Neural progenitor cell (in vitro differentiated cells): ENCODE measurements at regions not wholly inside any gene's neighbourhood (a gene's known extent, or its start where the extent isn't known, plus 50 kb on each side); places are given as distances from the start of the nearest gene placed in this dataset.
A peak's percentile ranks its signal among the peaks of the same experiment; 100 is the strongest.
"Not testable (repeated sequence)": the region's sequence is repeated elsewhere in the genome, so short reads cannot be mapped to it uniquely, and the experiment has no call there.

Source experiments
- DNase-seq: peaks from one replicate; pipeline ENCODE4 v3.0.0-alpha.2; 2016; ENCODE audit warnings: low spot score
- H2AFZ ChIP-seq: fragments of 200-600 bp; sonication (generic); replicated peaks from 2 replicates; pipeline ENCODE4 v1.6.1; 2016; ENCODE audit warnings: antibody characterized with exemption
- H3F3A ChIP-seq: fragments of 200-600 bp; sonication (generic); 2 replicates; pipeline ENCODE4 v1.6.1; 2016; ENCODE audit warnings: antibody characterized with exemption, low read depth
- H3K27ac ChIP-seq: fragments of 200-600 bp; sonication (generic); 2 replicates; pipeline ENCODE4 v1.5.1; 2016; ENCODE audit warnings: mild to moderate bottlenecking
- H3K27me3 ChIP-seq: fragments of 200-600 bp; sonication (generic); 2 replicates; pipeline ENCODE4 v1.6.1; 2016; ENCODE audit warnings: mild to moderate bottlenecking, moderate library complexity
- H3K36me3 ChIP-seq: fragments of 200-600 bp; sonication (generic); 2 replicates; pipeline ENCODE4 v1.5.1; 2016
- H3K4me1 ChIP-seq: fragments of 200-600 bp; sonication (generic); 2 replicates; pipeline ENCODE4 v1.6.1; 2016; ENCODE audit warnings: mixed run types
- H3K4me2 ChIP-seq: fragments of 200-600 bp; sonication (generic); 2 replicates; pipeline ENCODE4 v1.6.1; 2016
- H3K4me3 ChIP-seq: fragments of 200-600 bp; sonication (generic); 2 replicates; pipeline ENCODE4 v1.5.1; 2016
- H3K79me2 ChIP-seq: fragments of 200-600 bp; sonication (generic); 2 replicates; pipeline ENCODE4 v1.6.1; 2016; ENCODE audit warnings: low read depth
- H3K9ac ChIP-seq: fragments of 200-600 bp; sonication (generic); 2 replicates; pipeline ENCODE4 v1.6.1; 2016
- H3K9me3 ChIP-seq: fragments of 200-600 bp; sonication (generic); 2 replicates; pipeline ENCODE4 v1.5.1; 2016; ENCODE audit warnings: low read depth
- H4K20me1 ChIP-seq: fragments of 200-600 bp; sonication (generic); 2 replicates; pipeline ENCODE4 v1.6.1; 2016; ENCODE audit warnings: low read depth
- H3K27ac Mint-ChIP-seq: 3 replicates; pipeline ENCODE4 v1.8.0; 2021; ENCODE audit warnings: mixed read lengths
- H3K27me3 Mint-ChIP-seq: 2 replicates; pipeline ENCODE4 v1.8.0; 2022; ENCODE audit warnings: low read depth, mild to moderate bottlenecking, inconsistent platforms, moderate library complexity, mixed read lengths; ENCODE audit not compliant: insufficient read depth
- H3K36me3 Mint-ChIP-seq: 3 replicates; pipeline ENCODE4 v1.8.0; 2021; ENCODE audit warnings: mixed read lengths
- H3K4me1 Mint-ChIP-seq: 3 replicates; pipeline ENCODE4 v1.8.0; 2021; ENCODE audit warnings: mixed read lengths
- H3K4me3 Mint-ChIP-seq: 3 replicates; pipeline ENCODE4 v1.8.0; 2021; ENCODE audit warnings: mild to moderate bottlenecking, moderate library complexity, mixed read lengths
- H3K9me3 Mint-ChIP-seq: 3 replicates; pipeline ENCODE4 v1.8.0; 2020; ENCODE audit warnings: mixed read lengths
- EZH2 ChIP-seq: fragments of 200-600 bp; sonication (generic); IDR thresholded peaks from 2 replicates; pipeline ENCODE4 v1.6.1; 2017; ENCODE audit warnings: antibody characterized with exemption, mild to moderate bottlenecking, moderate library complexity
- EZH2phosphoT487 ChIP-seq: fragments of 200-600 bp; sonication (generic); IDR thresholded peaks from 2 replicates; pipeline ENCODE4 v1.6.1; 2017; ENCODE audit warnings: antibody characterized with exemption
- TF ChIP-seq, protein P1 (sequence below): fragments of 200-600 bp; sonication (generic); IDR thresholded peaks from 2 replicates; pipeline ENCODE4 v1.5.1; 2017; ENCODE audit warnings: antibody characterized with exemption, mild to moderate bottlenecking

GRCh38 chr3:8170971-8171508 is 330.6 kb upstream of the LMCD1 start:
- H3K9me3 Mint-ChIP-seq, result no peaks in the 10 kb centered on the region
- H3K36me3 Mint-ChIP-seq, result no peaks in the 10 kb centered on the region
- H3K27me3 Mint-ChIP-seq, result peaks cover 5% of the 10 kb centered on the region
- Histone ChIP-seq H3K4me3 (no peak overlapping the region), H3K9me3 (no peaks in the 10 kb centered on the region), H3K9ac (no peak overlapping the region), H3K27ac (no peak overlapping the region), H3K4me2 (no peak overlapping the region), H3K36me3 (no peaks in the 10 kb centered on the region), H3K79me2 (no peaks in the 10 kb centered on the region), H4K20me1 (no peaks in the 10 kb centered on the region), H3K27me3 (no peaks in the 10 kb centered on the region), H3F3A (no peaks in the 10 kb centered on the region), H3K4me1 (peaks cover 15% of the 10 kb centered on the region), H2AFZ (no peak overlapping the region)
- no peak overlapping the region for H3K27ac Mint-ChIP-seq
- H3K4me1 Mint-ChIP-seq, result peaks cover 15% of the 10 kb centered on the region
- TF ChIP-seq EZH2, result no peak
- TF ChIP-seq, protein P1, sequence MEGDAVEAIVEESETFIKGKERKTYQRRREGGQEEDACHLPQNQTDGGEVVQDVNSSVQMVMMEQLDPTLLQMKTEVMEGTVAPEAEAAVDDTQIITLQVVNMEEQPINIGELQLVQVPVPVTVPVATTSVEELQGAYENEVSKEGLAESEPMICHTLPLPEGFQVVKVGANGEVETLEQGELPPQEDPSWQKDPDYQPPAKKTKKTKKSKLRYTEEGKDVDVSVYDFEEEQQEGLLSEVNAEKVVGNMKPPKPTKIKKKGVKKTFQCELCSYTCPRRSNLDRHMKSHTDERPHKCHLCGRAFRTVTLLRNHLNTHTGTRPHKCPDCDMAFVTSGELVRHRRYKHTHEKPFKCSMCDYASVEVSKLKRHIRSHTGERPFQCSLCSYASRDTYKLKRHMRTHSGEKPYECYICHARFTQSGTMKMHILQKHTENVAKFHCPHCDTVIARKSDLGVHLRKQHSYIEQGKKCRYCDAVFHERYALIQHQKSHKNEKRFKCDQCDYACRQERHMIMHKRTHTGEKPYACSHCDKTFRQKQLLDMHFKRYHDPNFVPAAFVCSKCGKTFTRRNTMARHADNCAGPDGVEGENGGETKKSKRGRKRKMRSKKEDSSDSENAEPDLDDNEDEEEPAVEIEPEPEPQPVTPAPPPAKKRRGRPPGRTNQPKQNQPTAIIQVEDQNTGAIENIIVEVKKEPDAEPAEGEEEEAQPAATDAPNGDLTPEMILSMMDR, result no peak
- no peak for TF ChIP-seq EZH2phosphoT487
- no peak for DNase-seq
- H3K4me3 Mint-ChIP-seq, result no peak overlapping the region

DNA sequence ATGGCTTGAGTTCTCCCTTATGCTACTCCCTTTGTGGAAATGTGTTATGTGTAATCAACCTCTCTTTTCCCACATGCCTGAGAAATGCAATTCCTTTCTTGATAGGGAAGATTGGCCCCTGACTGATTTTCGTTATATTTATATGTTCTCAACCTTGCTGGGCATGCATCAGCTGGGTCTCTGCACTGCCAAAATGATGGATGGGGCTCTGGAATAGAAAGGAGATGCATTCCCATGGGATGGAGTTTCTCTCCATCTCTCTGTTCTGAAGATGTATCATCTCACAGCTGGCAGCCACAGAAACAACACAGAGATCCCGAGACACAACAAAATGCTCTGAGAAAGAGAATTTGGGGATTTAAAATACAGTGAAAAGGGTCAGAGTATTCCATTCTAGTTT is 327.7 kb upstream of the LMCD1 start:
- Histone ChIP-seq H2AFZ (no peak overlapping the region), H3K9me3 (no peaks in the 10 kb centered on the region), H3K4me2 (no peak overlapping the region), H3K79me2 (no peaks in the 10 kb centered on the region), H3K27me3 (no peaks in the 10 kb centered on the region), H3K36me3 (no peaks in the 10 kb centered on the region), H3K27ac (no peak overlapping the region), H3K9ac (no peak overlapping the region), H3K4me3 (no peak overlapping the region), H3K4me1 (peaks cover 20% of the 10 kb centered on the region), H3F3A (no peaks in the 10 kb centered on the region), H4K20me1 (no peaks in the 10 kb centered on the region)
- Mint-ChIP-seq H3K36me3 (no peaks in the 10 kb centered on the region), H3K9me3 (no peaks in the 10 kb centered on the region), H3K4me3 (no peak overlapping the region), H3K4me1 (peaks cover 19% of the 10 kb centered on the region), H3K27me3 (peaks cover 5% of the 10 kb centered on the region), H3K27ac (peak overlapping the region; percentile 27)
- no peak for DNase-seq
- TF ChIP-seq, protein P1, result no peak
- no peak for TF ChIP-seq EZH2
- no peak for TF ChIP-seq EZH2phosphoT487

GRCh38 chr3:8176759-8177483 is 324.7 kb upstream of the LMCD1 start:
- not testable (repeated sequence) for H3F3A ChIP-seq, H3K4me2 ChIP-seq, H3K4me3 ChIP-seq, H3K27me3 ChIP-seq, H3K9me3 Mint-ChIP-seq, H3K27me3 Mint-ChIP-seq, H3K4me1 Mint-ChIP-seq, H3K27ac Mint-ChIP-seq, H2AFZ ChIP-seq, H3K4me1 ChIP-seq, H3K9me3 ChIP-seq, H3K27ac ChIP-seq, H4K20me1 ChIP-seq, DNase-seq, H3K36me3 ChIP-seq, H3K9ac ChIP-seq, H3K79me2 ChIP-seq, H3K4me3 Mint-ChIP-seq, H3K36me3 Mint-ChIP-seq

DNA sequence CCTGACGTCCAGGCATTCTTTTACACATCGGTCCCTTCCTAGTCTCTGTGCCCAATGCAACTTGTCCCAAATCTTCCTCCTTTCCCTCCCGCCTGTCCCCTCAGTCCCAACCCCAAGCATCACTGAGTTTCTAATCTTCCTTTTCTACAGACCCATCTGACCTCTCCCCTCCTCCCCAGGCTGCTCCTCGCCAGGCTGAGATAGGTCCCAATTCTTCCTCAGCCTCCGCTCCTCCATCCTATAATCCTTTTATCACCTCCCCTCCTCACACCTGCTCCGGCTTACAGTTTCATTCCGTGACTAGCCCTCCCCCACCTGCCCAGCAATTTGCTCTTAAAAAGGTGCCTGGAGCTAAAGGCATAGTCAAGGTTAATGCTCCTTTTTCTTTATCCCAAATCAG is 323.1 kb upstream of the LMCD1 start:
- H3K27me3 ChIP-seq, H2AFZ ChIP-seq, H3K36me3 ChIP-seq, H3F3A ChIP-seq, H3K9ac ChIP-seq, H3K4me1 Mint-ChIP-seq, H3K4me3 Mint-ChIP-seq, H3K9me3 ChIP-seq, H3K36me3 Mint-ChIP-seq, H3K4me3 ChIP-seq, H4K20me1 ChIP-seq, H3K27me3 Mint-ChIP-seq, DNase-seq, H3K27ac Mint-ChIP-seq, H3K4me1 ChIP-seq, H3K27ac ChIP-seq, H3K79me2 ChIP-seq, H3K9me3 Mint-ChIP-seq, H3K4me2 ChIP-seq: not testable (repeated sequence)
